Stomach (tissue), 4 donors: ENCODE measurements at regions not wholly inside any gene's neighbourhood (a gene's known extent, or its start where the extent isn't known, plus 50 kb on each side); places are given as distances from the start of the nearest gene placed in this dataset.

Experiments
- CTCF ChIP-seq, 7 experiments: fragments of 450-650 bp in 4 of 7; fragments of 200-600 bp in 3 of 7; sonication (generic) in 3 of 7; IDR thresholded peaks; one replicate each; pipeline ENCODE4 v1.5.1; 2016 to 2019; ENCODE audit warnings: antibody characterized with exemption in 7 of 7, control low read depth in 2 of 7, mild to moderate bottlenecking in 1 of 7
- POLR2A ChIP-seq, 4 donors: fragments of 450-650 bp; IDR thresholded peaks; one replicate each; pipeline ENCODE4 v1.6.1; 2016; ENCODE audit warnings: antibody characterized with exemption in 4 of 4, control low read depth in 2 of 4, mild to moderate bottlenecking in 1 of 4, moderate library complexity in 1 of 4
- POLR2AphosphoS5 ChIP-seq, 3 donors: sonication (generic); formaldehyde crosslinking; IDR thresholded peaks; one replicate each; pipeline ENCODE4 v1.6.1; 2016; ENCODE audit warnings: antibody characterized with exemption in 3 of 3

- no peak for TF ChIP-seq POLR2AphosphoS5 (IDR thresholded peaks at IDR 0.05)
- no peak for TF ChIP-seq CTCF (IDR thresholded peaks at IDR 0.05)
- TF ChIP-seq POLR2A (IDR thresholded peaks at IDR 0.05) = no peak
Measured at GRCh38 chr13:67377919-67378318, 147.8 kb upstream of the PCDH9 start.
